ENCODE measurements at regions not wholly inside any gene's neighbourhood (a gene's known extent, or its start where the extent isn't known, plus 50 kb on each side); places are given as distances from the start of the nearest gene placed in this dataset.

DNA sequence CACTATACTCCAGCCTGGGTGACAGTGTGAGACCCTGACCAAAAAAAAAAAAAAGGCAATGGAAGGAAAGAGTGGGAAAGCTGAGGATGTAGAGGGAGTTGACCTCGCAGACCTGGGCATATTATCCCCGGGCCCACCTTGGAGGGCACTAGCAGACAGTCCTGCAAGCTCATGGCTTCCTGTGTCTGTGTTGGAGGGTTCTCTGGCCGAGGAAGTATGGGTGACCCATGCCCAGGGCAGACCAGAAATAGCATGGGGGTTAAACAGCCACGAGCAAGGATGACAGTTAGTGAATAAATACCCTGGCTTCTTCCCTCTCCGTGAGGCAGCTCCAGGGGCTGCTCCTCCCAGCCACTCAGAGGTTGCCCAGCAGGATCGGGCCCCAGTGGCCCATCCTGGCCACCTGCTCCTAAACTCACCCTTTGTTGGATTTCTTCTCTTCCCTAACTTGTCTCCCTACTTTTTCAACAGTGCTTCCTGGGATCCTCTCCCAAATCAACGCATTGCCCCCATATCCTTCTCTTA lies 485.8 kb downstream of the ZNF536 start:
- TF ChIP-seq EP300 (IDR thresholded peaks at IDR 0.05) (no peak), POLR2A (IDR thresholded peaks at IDR 0.05) (no peak)

Measured in gastroesophageal sphincter (tissue), 2 donors.